Loucy (cell line): ENCODE measurements at regions not wholly inside any gene's neighbourhood (a gene's known extent, or its start where the extent isn't known, plus 50 kb on each side); places are given as distances from the start of the nearest gene placed in this dataset.

Source experiments
- CTCF ChIP-seq: fragments of 200-600 bp; sonication (generic); conservative IDR thresholded peaks from 2 replicates; pipeline ENCODE4 v1.5.1; 2014; ENCODE audit warnings: mild to moderate bottlenecking, antibody characterized with exemption, low read length
- EZH2phosphoT487 ChIP-seq: fragments of 200-600 bp; IDR thresholded peaks from 2 replicates; pipeline ENCODE4 v1.6.1; 2018; ENCODE audit warnings: antibody characterized with exemption, mild to moderate bottlenecking, moderate library complexity, borderline replicate concordance

DNA sequence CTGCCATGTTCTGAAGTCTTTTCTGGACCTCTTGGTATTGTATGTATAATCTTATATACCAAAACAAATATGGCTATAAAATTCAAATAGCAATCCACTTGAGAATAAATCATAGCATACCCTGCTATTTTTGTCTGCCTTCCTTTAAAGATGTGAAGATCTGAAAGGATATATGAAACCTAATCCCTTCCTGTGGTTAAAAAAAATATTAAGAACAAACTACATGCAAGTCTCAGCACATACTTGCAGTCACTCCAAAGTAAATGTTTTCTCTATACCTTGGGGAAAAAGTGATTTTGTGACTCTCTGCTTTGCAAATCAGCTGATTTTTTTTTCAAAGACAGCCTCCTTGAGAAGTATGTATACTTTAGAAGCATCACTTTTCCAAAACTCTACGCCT, 322.9 kb downstream of the ANKRD50 start:
- TF ChIP-seq CTCF (no peak), EZH2phosphoT487 (no peak)
